CD4-positive, alpha-beta T cell (primary cell): ENCODE measurements at regions not wholly inside any gene's neighbourhood (a gene's known extent, or its start where the extent isn't known, plus 50 kb on each side); places are given as distances from the start of the nearest gene placed in this dataset.

Experiments used
- ATAC-seq: fragments of 200-7000 bp; cut with Tn5 transposase; one replicate; pipeline ENCODE4 v1.10.0; 2022; ENCODE audit warnings: mild to moderate bottlenecking; ENCODE audit not compliant: poor library complexity
- CTCF ChIA-PET: fragments of 350-600 bp; sonication (Branson Sonifier 250); formaldehyde crosslinking; loops from one replicate; lab custom pipeline; 2021; ENCODE audit warnings: antibody characterized with exemption, inconsistent platforms; lab: Charles Lee
- POLR2A ChIA-PET: fragments of 350-600 bp; sonication (Branson Sonifier 250); formaldehyde crosslinking; loops from one replicate; lab custom pipeline; 2021; ENCODE audit warnings: antibody characterized with exemption, inconsistent platforms; lab: Charles Lee
- DNase-seq, 14 experiments: peaks; one replicate each; pipeline ENCODE4 v3.0.0-alpha.2; 2013 to 2020; ENCODE audit warnings: mixed read lengths in 2 of 14
- H3K27ac ChIP-seq, 2 donors: one replicate each; pipeline versions ENCODE4 v1.5.1 to v1.7.0; 2013; ENCODE audit warnings: low read length in 2 of 2, low read depth in 1 of 2, mild to moderate bottlenecking in 1 of 2
- H3K27me3 ChIP-seq, 2 experiments: 1 replicate in 1 of 2; 2 replicates in 1 of 2; pipeline versions ENCODE4 v1.6.1 to v1.7.0; 2013; ENCODE audit warnings: low read length in 2 of 2, control low read depth in 1 of 2, mild to moderate bottlenecking in 1 of 2, moderate library complexity in 1 of 2; ENCODE audit not compliant: insufficient read depth in 2 of 2, control insufficient read depth in 1 of 2
- H3K36me3 ChIP-seq: one replicate; pipeline ENCODE4 v1.6.1; 2013; ENCODE audit warnings: low read length, control low read depth; ENCODE audit not compliant: insufficient read depth
- H3K4me1 ChIP-seq: one replicate; pipeline ENCODE4 v1.6.1; 2013; ENCODE audit warnings: low read length, control low read depth; ENCODE audit not compliant: insufficient read depth
- H3K4me3 ChIP-seq: one replicate; pipeline ENCODE4 v1.5.1; 2013; ENCODE audit warnings: mild to moderate bottlenecking, low read length, moderate library complexity
- H3K9me3 ChIP-seq, 2 experiments: 1 replicate in 1 of 2; 2 replicates in 1 of 2; pipeline versions ENCODE4 v1.6.1 to v1.7.0; 2013; ENCODE audit warnings: low read length in 2 of 2, mild to moderate bottlenecking in 2 of 2, control low read depth in 1 of 2, moderate library complexity in 1 of 2; ENCODE audit not compliant: control insufficient read depth in 1 of 2, insufficient read depth in 1 of 2
- H3K27ac Mint-ChIP-seq: one replicate; pipeline ENCODE4 v1.8.0; 2020; ENCODE audit warnings: mixed read lengths
- H3K27me3 Mint-ChIP-seq: one replicate; pipeline ENCODE4 v1.8.0; 2021; ENCODE audit warnings: mixed read lengths
- H3K36me3 Mint-ChIP-seq: one replicate; pipeline ENCODE4 v1.8.0; 2021; ENCODE audit warnings: low read depth, mixed read lengths
- H3K4me1 Mint-ChIP-seq: one replicate; pipeline ENCODE4 v1.8.0; 2021; ENCODE audit warnings: low read depth, mixed read lengths
- H3K4me3 Mint-ChIP-seq: one replicate; pipeline ENCODE4 v1.8.0; 2020; ENCODE audit warnings: mild to moderate bottlenecking, mixed read lengths
- H3K9me3 Mint-ChIP-seq: one replicate; pipeline ENCODE4 v1.8.0; 2020; ENCODE audit warnings: mixed read lengths
- intact Hi-C, 2 experiments: fragments of 100-400 bp; cut with DNase I in 1 of 2; cut with micrococcal nuclease in 1 of 2; formaldehyde crosslinking; loops; one replicate each; pipeline versions ENCODE4 v1.15.1 to v1.9.0; 2023 to 2025; cut with DNase I, micrococcal nuclease
- TF ChIP-seq, protein P1 (sequence below): fragments of 200-600 bp; IDR thresholded peaks from one replicate; pipeline ENCODE4 v1.8.0; 2022; ENCODE audit warnings: antibody characterized with exemption, mild to moderate bottlenecking

DNA sequence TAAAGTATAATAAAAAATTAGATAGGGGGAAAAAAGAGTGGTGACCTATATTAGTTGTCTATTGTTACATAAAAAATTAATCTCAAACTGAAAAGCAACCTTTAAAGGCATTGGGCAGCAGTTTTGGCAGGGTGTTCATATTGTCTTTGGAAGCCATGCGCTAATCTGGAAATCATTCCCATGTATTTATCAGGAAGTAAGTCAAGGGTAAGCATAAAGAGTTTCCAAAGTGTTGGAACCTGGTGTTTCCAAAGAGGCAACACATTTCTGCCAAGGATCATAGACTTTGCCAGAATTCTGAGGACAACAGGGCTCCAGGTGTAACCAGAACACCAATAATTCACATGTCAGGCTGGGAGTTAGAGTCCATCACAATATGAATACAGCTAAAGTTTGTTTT is 55.7 kb upstream of the EGFR start:
- no peaks in the 10 kb centered on the region for H3K36me3 ChIP-seq
- ATAC-seq (no peak), DNase-seq (no peak)
- peaks cover 0 to 2% of the 10 kb centered on the region in 2 experiments for H3K27me3 ChIP-seq
- Mint-ChIP-seq H3K4me1 (no peaks in the 10 kb centered on the region), H3K9me3 (no peaks in the 10 kb centered on the region), H3K4me3 (no peak overlapping the region), H3K27ac (no peak overlapping the region), H3K36me3 (no peaks in the 10 kb centered on the region), H3K27me3 (peaks cover 19% of the 10 kb centered on the region)
- H3K27ac ChIP-seq, result no peak overlapping the region
- H3K4me3 ChIP-seq, result no peak overlapping the region
- TF ChIP-seq, protein P1, sequence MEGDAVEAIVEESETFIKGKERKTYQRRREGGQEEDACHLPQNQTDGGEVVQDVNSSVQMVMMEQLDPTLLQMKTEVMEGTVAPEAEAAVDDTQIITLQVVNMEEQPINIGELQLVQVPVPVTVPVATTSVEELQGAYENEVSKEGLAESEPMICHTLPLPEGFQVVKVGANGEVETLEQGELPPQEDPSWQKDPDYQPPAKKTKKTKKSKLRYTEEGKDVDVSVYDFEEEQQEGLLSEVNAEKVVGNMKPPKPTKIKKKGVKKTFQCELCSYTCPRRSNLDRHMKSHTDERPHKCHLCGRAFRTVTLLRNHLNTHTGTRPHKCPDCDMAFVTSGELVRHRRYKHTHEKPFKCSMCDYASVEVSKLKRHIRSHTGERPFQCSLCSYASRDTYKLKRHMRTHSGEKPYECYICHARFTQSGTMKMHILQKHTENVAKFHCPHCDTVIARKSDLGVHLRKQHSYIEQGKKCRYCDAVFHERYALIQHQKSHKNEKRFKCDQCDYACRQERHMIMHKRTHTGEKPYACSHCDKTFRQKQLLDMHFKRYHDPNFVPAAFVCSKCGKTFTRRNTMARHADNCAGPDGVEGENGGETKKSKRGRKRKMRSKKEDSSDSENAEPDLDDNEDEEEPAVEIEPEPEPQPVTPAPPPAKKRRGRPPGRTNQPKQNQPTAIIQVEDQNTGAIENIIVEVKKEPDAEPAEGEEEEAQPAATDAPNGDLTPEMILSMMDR, result no peak
- CTCF ChIA-PET, result no interaction called here
- POLR2A ChIA-PET, result no interaction called here
- no peaks in the 10 kb centered on the region for H3K4me1 ChIP-seq
- H3K9me3 ChIP-seq, result peaks cover 0 to 9% of the 10 kb centered on the region in 2 experiments
- intact Hi-C loops, result no loop called here

DNA sequence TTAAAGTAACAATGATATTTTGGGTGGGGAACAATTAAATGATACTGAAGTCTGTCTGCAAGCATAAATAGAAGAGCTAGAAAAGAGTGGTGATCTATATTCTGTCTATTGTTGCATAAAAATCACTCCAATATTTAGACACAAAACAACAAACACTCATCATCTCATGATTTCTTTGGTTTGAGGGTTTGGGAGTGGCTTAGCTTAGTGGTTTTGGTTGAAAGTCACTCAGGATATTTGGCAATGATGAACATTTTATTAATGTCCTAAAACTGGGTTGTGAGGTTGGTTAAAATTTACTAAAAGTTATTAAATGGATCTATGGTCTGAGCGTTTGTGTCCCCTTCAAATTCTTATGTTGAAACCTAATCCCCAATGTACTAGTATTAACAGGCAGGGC is 54.7 kb upstream of the EGFR start:
- Histone ChIP-seq H3K9me3 (peaks cover 0 to 9% of the 10 kb centered on the region in 2 experiments), H3K27ac (no peak overlapping the region), H3K27me3 (no peaks in the 10 kb centered on the region), H3K36me3 (no peaks in the 10 kb centered on the region), H3K4me3 (no peak overlapping the region), H3K4me1 (no peaks in the 10 kb centered on the region)
- Mint-ChIP-seq H3K27ac (no peak overlapping the region), H3K4me1 (no peaks in the 10 kb centered on the region), H3K4me3 (no peak overlapping the region), H3K27me3 (peaks cover 20% of the 10 kb centered on the region), H3K9me3 (no peaks in the 10 kb centered on the region), H3K36me3 (no peaks in the 10 kb centered on the region)
- no peak for DNase-seq
- TF ChIP-seq, protein P1, result no peak
- ChIA-PET POLR2A (no interaction called here), CTCF (no interaction called here)
- ATAC-seq, result no peak
- intact Hi-C loops, result no loop called here

DNA sequence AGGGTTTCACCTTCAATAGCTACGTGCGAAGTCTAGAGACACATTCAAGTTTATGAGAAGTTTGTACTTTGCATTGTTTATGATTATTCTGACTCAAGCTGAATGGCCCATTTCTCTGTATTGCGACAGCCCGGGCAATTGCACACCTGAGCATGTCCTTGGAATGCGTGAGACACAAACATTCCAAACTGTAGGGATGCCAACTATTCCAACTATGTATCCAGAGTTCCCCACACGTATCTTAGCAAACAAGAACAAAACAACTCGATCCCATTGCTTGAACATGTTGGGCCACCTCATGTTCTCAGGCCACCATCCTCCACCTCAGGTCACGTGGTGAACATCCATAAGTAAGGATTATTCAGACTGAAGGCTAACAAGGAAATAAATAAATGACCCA is 51.4 kb upstream of the EGFR start:
- H3K4me1 ChIP-seq, result no peaks in the 10 kb centered on the region
- H3K36me3 Mint-ChIP-seq, result no peaks in the 10 kb centered on the region
- no peaks in the 10 kb centered on the region for H3K4me1 Mint-ChIP-seq
- H3K4me3 Mint-ChIP-seq, result no peak overlapping the region
- no peak overlapping the region for H3K27ac Mint-ChIP-seq
- DNase-seq (no peak), ATAC-seq (no peak)
- POLR2A ChIA-PET, result no interaction called here
- H3K27me3 ChIP-seq, result no peaks in the 10 kb centered on the region
- no peak overlapping the region for H3K27ac ChIP-seq
- peaks cover 23% of the 10 kb centered on the region for H3K27me3 Mint-ChIP-seq
- CTCF ChIA-PET, result no interaction called here
- intact Hi-C loops, result no loop called here
- H3K9me3 ChIP-seq, result no peaks in the 10 kb centered on the region
- no peaks in the 10 kb centered on the region for H3K36me3 ChIP-seq
- TF ChIP-seq, protein P1, result no peak
- no peak overlapping the region for H3K4me3 ChIP-seq
- H3K9me3 Mint-ChIP-seq, result no peaks in the 10 kb centered on the region
